Neuronal stem cell (in vitro differentiated cells): ENCODE measurements at regions not wholly inside any gene's neighbourhood (a gene's known extent, or its start where the extent isn't known, plus 50 kb on each side); places are given as distances from the start of the nearest gene placed in this dataset.

ENCODE experiments used
- DNase-seq: peaks from one replicate; pipeline ENCODE4 v3.0.0-alpha.2; 2013; ENCODE audit warnings: low spot score
- H2AFZ ChIP-seq: one replicate; pipeline ENCODE4 v1.6.1; 2013; ENCODE audit warnings: mild to moderate bottlenecking, low read length, inconsistent platforms
- H2AK5ac ChIP-seq: 2 replicates; pipeline ENCODE4 v1.6.1; 2013; ENCODE audit warnings: low read depth, mild to moderate bottlenecking, inconsistent platforms, low read length, moderate library complexity, mixed read lengths
- H2BK120ac ChIP-seq: 2 replicates; pipeline ENCODE4 v1.6.1; 2013; ENCODE audit warnings: low read depth, mild to moderate bottlenecking, inconsistent platforms, low read length, moderate library complexity, mixed read lengths
- H2BK12ac ChIP-seq: one replicate; pipeline ENCODE4 v1.6.1; 2013; ENCODE audit warnings: low read length, inconsistent platforms
- H2BK15ac ChIP-seq: 2 replicates; pipeline ENCODE4 v1.6.1; 2013; ENCODE audit warnings: mild to moderate bottlenecking, low read length, inconsistent platforms, mixed read lengths
- H2BK5ac ChIP-seq: one replicate; pipeline ENCODE4 v1.6.1; 2013; ENCODE audit warnings: inconsistent platforms, mild to moderate bottlenecking, low read length, moderate library complexity
- H3K14ac ChIP-seq: one replicate; pipeline ENCODE4 v1.6.1; 2013; ENCODE audit warnings: low read length, inconsistent platforms
- H3K18ac ChIP-seq: 2 replicates; pipeline ENCODE4 v1.6.1; 2013; ENCODE audit warnings: low read length, inconsistent platforms
- H3K23ac ChIP-seq: 2 replicates; pipeline ENCODE4 v1.6.1; 2013; ENCODE audit warnings: low read depth, mild to moderate bottlenecking, mixed read lengths, low read length, inconsistent platforms; ENCODE audit not compliant: poor library complexity
- H3K27ac ChIP-seq: replicated peaks from 3 replicates; pipeline ENCODE4 v1.5.1; 2013; ENCODE audit warnings: low read length, inconsistent platforms
- H3K27me3 ChIP-seq, 3 experiments: 2 replicates each; pipeline ENCODE4 v1.6.1; 2013; ENCODE audit warnings: low read length in 3 of 3, mild to moderate bottlenecking in 2 of 3, inconsistent platforms in 1 of 3, low read depth in 1 of 3, mixed read lengths in 1 of 3, moderate library complexity in 1 of 3; ENCODE audit not compliant: control insufficient read depth in 3 of 3, insufficient read depth in 3 of 3
- H3K36me3 ChIP-seq, 2 donors: replicated peaks in 1 of 2; 2 replicates each; pipeline ENCODE4 v1.6.1; 2013; ENCODE audit warnings: low read length in 2 of 2; ENCODE audit not compliant: control insufficient read depth in 2 of 2, insufficient read depth in 2 of 2
- H3K4ac ChIP-seq: 2 replicates; pipeline ENCODE4 v1.6.1; 2013; ENCODE audit warnings: inconsistent platforms, mild to moderate bottlenecking, low read length, moderate library complexity
- H3K4me1 ChIP-seq, 2 donors: 1 replicate in 1 of 2; 2 replicates in 1 of 2; pipeline ENCODE4 v1.6.1; 2013; ENCODE audit warnings: low read length in 2 of 2, low read depth in 1 of 2; ENCODE audit not compliant: control insufficient read depth in 2 of 2, insufficient read depth in 1 of 2
- H3K4me2 ChIP-seq: one replicate; pipeline ENCODE4 v1.6.1; 2013; ENCODE audit warnings: mild to moderate bottlenecking, low read length, inconsistent platforms; ENCODE audit not compliant: insufficient read depth, poor library complexity, severe bottlenecking
- H3K4me3 ChIP-seq, 2 donors: 2 replicates each; pipeline ENCODE4 v1.5.1; 2013; ENCODE audit warnings: low read length in 2 of 2, mild to moderate bottlenecking in 2 of 2, inconsistent platforms in 1 of 2, moderate library complexity in 1 of 2
- H3K79me1 ChIP-seq: one replicate; pipeline ENCODE4 v1.6.1; 2013; ENCODE audit warnings: low read depth, mild to moderate bottlenecking, inconsistent platforms, low read length, moderate library complexity
- H3K9ac ChIP-seq: one replicate; pipeline ENCODE4 v1.6.1; 2013; ENCODE audit warnings: mild to moderate bottlenecking, low read depth, low read length, inconsistent platforms; ENCODE audit not compliant: poor library complexity
- H3K9me3 ChIP-seq, 2 donors: replicated peaks in 1 of 2; 2 replicates each; pipeline versions ENCODE3 to v1.6.1; 2013; ENCODE audit warnings: low read length in 2 of 2, mild to moderate bottlenecking in 2 of 2, inconsistent platforms in 1 of 2, low read depth in 1 of 2, mixed read lengths in 1 of 2, moderate library complexity in 1 of 2; ENCODE audit not compliant: control insufficient read depth in 2 of 2, insufficient read depth in 1 of 2
- H4K8ac ChIP-seq: one replicate; pipeline ENCODE4 v1.6.1; 2013; ENCODE audit warnings: low read depth, mild to moderate bottlenecking, inconsistent platforms, low read length, moderate library complexity
- H4K91ac ChIP-seq: one replicate; pipeline ENCODE4 v1.6.1; 2013; ENCODE audit warnings: low read length, low read depth, mild to moderate bottlenecking, inconsistent platforms; ENCODE audit not compliant: poor library complexity
- WGBS, 2 donors: extraction: QIAGEN DNeasy Blood & Tissue Kit; methylation state at CpG; one replicate each; pipeline ENCODE4 v1.1.7; 2013; ENCODE audit warnings: missing lambda C conversion rate in 2 of 2, mixed read lengths in 1 of 2; ENCODE audit not compliant: insufficient read length in 2 of 2, insufficient replicate concordance in 1 of 2; ENCODE audit errors: extremely low coverage in 2 of 2; 5-methylcytosine and 5-hydroxymethylcytosine counted together

GRCh38 chr5:159504857-159505304 is 174.6 kb upstream of the IL12B start:
- peaks cover 0 to 1% of the 10 kb centered on the region in 2 donors for H3K4me1 ChIP-seq
- no peak overlapping the region for H3K4me3 ChIP-seq
- H2BK5ac ChIP-seq: no peak overlapping the region
- H4K91ac ChIP-seq: no peak overlapping the region
- H2BK120ac ChIP-seq: no peak overlapping the region
- no peak overlapping the region for H2AK5ac ChIP-seq
- H3K27ac ChIP-seq: no peak overlapping the region
- no peaks in the 10 kb centered on the region for H3K79me1 ChIP-seq
- no peaks in the 10 kb centered on the region for H3K27me3 ChIP-seq
- no peak overlapping the region for H3K4ac ChIP-seq
- H2BK15ac ChIP-seq: no peak overlapping the region
- H2AFZ ChIP-seq: no peak overlapping the region
- no peaks in the 10 kb centered on the region for H3K9me3 ChIP-seq
- no peak overlapping the region for H3K23ac ChIP-seq
- no peak overlapping the region for H3K4me2 ChIP-seq
- no peak overlapping the region for H2BK12ac ChIP-seq
- no peak overlapping the region for H4K8ac ChIP-seq
- DNase-seq: no peak
- no peak overlapping the region for H3K18ac ChIP-seq
- H3K36me3 ChIP-seq: no peaks in the 10 kb centered on the region
- H3K14ac ChIP-seq: no peak overlapping the region
- no CpG with 5 or more reads among the region's 7 CpGs for WGBS, 2 donors
- no peak overlapping the region for H3K9ac ChIP-seq

- Histone ChIP-seq H3K36me3 (no peaks in the 10 kb centered on the region), H3K9ac (no peak overlapping the region), H3K4ac (no peak overlapping the region), H2BK5ac (no peak overlapping the region), H3K27ac (no peak overlapping the region), H2BK120ac (no peak overlapping the region), H3K4me1 (peaks cover 0 to 7% of the 10 kb centered on the region in 2 donors), H2AFZ (no peak overlapping the region), H3K27me3 (no peaks in the 10 kb centered on the region), H3K4me2 (no peak overlapping the region), H4K91ac (no peak overlapping the region), H2BK15ac (no peak overlapping the region), H3K14ac (no peak overlapping the region), H3K23ac (no peak overlapping the region), H3K79me1 (no peaks in the 10 kb centered on the region), H3K18ac (no peak overlapping the region), H3K4me3 (no peak overlapping the region), H2AK5ac (no peak overlapping the region), H2BK12ac (no peak overlapping the region), H3K9me3 (no peaks in the 10 kb centered on the region), H4K8ac (no peak overlapping the region)
- no peak for DNase-seq
- WGBS, 2 donors: no CpG with 5 or more reads among the region's 2 CpGs
These were observed 176.8 kb upstream of the IL12B start for GRCh38 chr5:159507055-159507454.

GRCh38 chr5:159507661-159508060 is 177.4 kb upstream of the IL12B start:
- no CpG with 5 or more reads among the region's 3 CpGs for WGBS, 2 donors
- no peak for DNase-seq

GRCh38 chr5:159508344-159508743 is 178.1 kb upstream of the IL12B start:
- Histone ChIP-seq H3K4me1 (peaks cover 0 to 7% of the 10 kb centered on the region in 2 donors), H3K4ac (no peak overlapping the region), H3K9me3 (no peaks in the 10 kb centered on the region), H3K4me3 (no peak overlapping the region), H3K9ac (no peak overlapping the region), H2AK5ac (no peak overlapping the region), H2BK5ac (no peak overlapping the region), H2BK12ac (no peak overlapping the region), H3K27ac (no peak overlapping the region), H3K23ac (no peak overlapping the region), H3K36me3 (no peaks in the 10 kb centered on the region), H3K79me1 (no peaks in the 10 kb centered on the region), H4K91ac (no peak overlapping the region), H3K4me2 (no peak overlapping the region), H2AFZ (no peak overlapping the region), H3K18ac (no peak overlapping the region), H4K8ac (no peak overlapping the region), H3K14ac (no peak overlapping the region), H2BK120ac (no peak overlapping the region), H2BK15ac (no peak overlapping the region), H3K27me3 (no peaks in the 10 kb centered on the region)
- no CpG with 5 or more reads among the region's 5 CpGs for WGBS, 2 donors
- no peak for DNase-seq

More at GRCh38 chr5:159507661-159508060, 177.4 kb upstream of the IL12B start:
- Histone ChIP-seq H2BK5ac (no peak overlapping the region), H4K91ac (no peak overlapping the region), H2BK15ac (no peak overlapping the region), H3K4ac (no peak overlapping the region), H3K79me1 (no peaks in the 10 kb centered on the region), H3K4me2 (no peak overlapping the region), H2AK5ac (no peak overlapping the region), H2AFZ (no peak overlapping the region), H2BK120ac (no peak overlapping the region), H2BK12ac (no peak overlapping the region), H4K8ac (no peak overlapping the region), H3K27ac (no peak overlapping the region), H3K4me1 (peaks cover 0 to 7% of the 10 kb centered on the region in 2 donors), H3K18ac (no peak overlapping the region), H3K9ac (no peak overlapping the region), H3K4me3 (no peak overlapping the region), H3K9me3 (no peaks in the 10 kb centered on the region), H3K14ac (no peak overlapping the region), H3K36me3 (no peaks in the 10 kb centered on the region), H3K23ac (no peak overlapping the region), H3K27me3 (no peaks in the 10 kb centered on the region)
